K562 (cell line): ENCODE measurements at regions not wholly inside any gene's neighbourhood (a gene's known extent, or its start where the extent isn't known, plus 50 kb on each side); places are given as distances from the start of the nearest gene placed in this dataset.

Experiments
- ATAC-seq: fragments of 200-7000 bp; cut with Tn5 transposase; 3 replicates; pipeline ENCODE4 v1.9.1; 2020; ENCODE audit warnings: moderate library complexity
- BruUV-seq: library from RNA; stranded (reverse); fragments of 400-500 nt; replicated peaks from 2 replicates; lab custom pipeline; 2021; lab: Mats Ljungman, UMichigan
- CTCF ChIA-PET: fragments of 300-600 bp; formaldehyde crosslinking; extraction: SDS; loops from one replicate; lab custom pipeline; 2021; ENCODE audit warnings: low intra/inter-chr PET ratio; lab: Yijun Ruan, JAX
- POLR2A ChIA-PET: fragments of 300-600, 350-650 bp; sonication (Branson Sonifier 250); formaldehyde crosslinking; extraction: SDS; loops from one replicate; lab custom pipeline; 2021; ENCODE audit warnings: antibody characterized with exemption, inconsistent platforms; lab: Yijun Ruan, JAX
- DNase-seq, 4 experiments: peaks; one replicate each; pipeline versions ENCODE4 v3.0.0 to v3.0.0-alpha.2; 2011 to 2018; ENCODE audit warnings: low spot score in 3 of 4, mixed read lengths in 3 of 4; ENCODE audit errors: extremely low read depth in 1 of 4
- FAIRE-seq: peaks from 2 replicates; lab custom pipeline; 2011; peaks lifted over from hg19 to GRCh38; lab: Jason Lieb, UNC
- H2AFZ ChIP-seq: 2 replicates; pipeline ENCODE4 v1.6.0; 2011; ENCODE audit warnings: low read depth, low read length, control low read depth, inconsistent platforms
- H3K27ac ChIP-seq: fragments of 200-600 bp; 3 replicates; pipeline ENCODE4 v1.8.0; 2011; ENCODE audit warnings: low read depth, mild to moderate bottlenecking, control low read depth, inconsistent platforms, low read length, moderate library complexity, mixed read lengths; ENCODE audit errors: extremely low read depth
- H3K27me3 ChIP-seq, 2 experiments: fragments of 300-600 bp in 1 of 2; 2 replicates in 1 of 2; 3 replicates in 1 of 2; pipeline versions ENCODE4 v1.6.0 to v1.8.0; 2011; ENCODE audit warnings: inconsistent platforms in 2 of 2, low read length in 2 of 2, mild to moderate bottlenecking in 1 of 2, mixed read lengths in 1 of 2, moderate library complexity in 1 of 2; ENCODE audit not compliant: control insufficient read depth in 2 of 2, insufficient read depth in 2 of 2
- H3K36me3 ChIP-seq: fragments of 300-600 bp; 3 replicates; pipeline ENCODE4 v1.8.0; 2011; ENCODE audit warnings: mild to moderate bottlenecking, low read length, inconsistent platforms; ENCODE audit not compliant: control insufficient read depth, insufficient read depth
- H3K4me1 ChIP-seq, 2 experiments: fragments of 200-600 bp in 1 of 2; replicated peaks in 1 of 2; 2 replicates in 1 of 2; 3 replicates in 1 of 2; pipeline versions ENCODE4 v1.5.1 to v1.8.0; 2011; ENCODE audit warnings: inconsistent platforms in 2 of 2, low read length in 2 of 2, mild to moderate bottlenecking in 1 of 2, mixed read lengths in 1 of 2, moderate library complexity in 1 of 2; ENCODE audit not compliant: control insufficient read depth in 2 of 2, insufficient read depth in 2 of 2
- H3K4me2 ChIP-seq: 2 replicates; pipeline ENCODE4 v1.6.1; 2011; ENCODE audit warnings: low read length, control low read depth, inconsistent platforms, mixed read lengths; ENCODE audit not compliant: insufficient read depth
- H3K4me3 ChIP-seq: fragments of 200-600 bp; sonication (generic), shearing (Covaris generic); 2 replicates; pipeline ENCODE4 v1.5.1; 2016; ENCODE audit warnings: control low read depth, inconsistent platforms
- H3K79me2 ChIP-seq: fragments of 200-600 bp; 3 replicates; pipeline ENCODE4 v1.8.0; 2011; ENCODE audit warnings: low read length, inconsistent platforms; ENCODE audit not compliant: control insufficient read depth, insufficient read depth
- H3K9ac ChIP-seq, 2 experiments: 2 replicates each; pipeline versions ENCODE4 v1.6.0 to v1.6.1; 2011; ENCODE audit warnings: low read depth in 2 of 2, low read length in 2 of 2, control low read depth in 1 of 2, inconsistent platforms in 1 of 2, mild to moderate bottlenecking in 1 of 2, mixed read lengths in 1 of 2; ENCODE audit not compliant: insufficient read depth in 1 of 2
- H3K9me1 ChIP-seq: one replicate; pipeline ENCODE4 v1.6.0; 2011; ENCODE audit warnings: inconsistent platforms, mild to moderate bottlenecking, low read length, moderate library complexity; ENCODE audit not compliant: control insufficient read depth, insufficient read depth
- H3K9me3 ChIP-seq: replicated peaks from 2 replicates; pipeline ENCODE4 v1.5.1; 2011; ENCODE audit warnings: low read depth, low read length, inconsistent platforms; ENCODE audit not compliant: control insufficient read depth, insufficient read depth
- H4K20me1 ChIP-seq: replicated peaks from 2 replicates; pipeline ENCODE4 v1.6.1; 2011; ENCODE audit warnings: low read length, inconsistent platforms, mixed read lengths; ENCODE audit not compliant: control insufficient read depth, insufficient read depth
- CBX1 ChIP-seq: sonication (generic); IDR thresholded peaks from 2 replicates; pipeline ENCODE4 v1.6.1; 2016; ENCODE audit warnings: antibody characterized with exemption, low read depth, mild to moderate bottlenecking
- CEBPB ChIP-seq: fragments of 450-650 bp; IDR thresholded peaks from 2 replicates; pipeline ENCODE4 v1.6.1; 2016; ENCODE audit warnings: missing genetic modification characterization, missing compliant biosample characterization
- HDAC2 ChIP-seq: fragments of 450-650 bp; IDR thresholded peaks from 2 replicates; pipeline ENCODE4 v1.6.1; 2016; ENCODE audit warnings: mild to moderate bottlenecking
- KAT2B ChIP-seq: IDR thresholded peaks from one replicate; pipeline ENCODE4 v1.6.1; 2012; ENCODE audit warnings: low read depth, mild to moderate bottlenecking, control low read depth, inconsistent platforms, low read length, moderate library complexity
- L3MBTL2 ChIP-seq: fragments of 450-650 bp; IDR thresholded peaks from 2 replicates; pipeline ENCODE4 v1.6.1; 2016; ENCODE audit warnings: mild to moderate bottlenecking, moderate library complexity
- MAFK ChIP-seq: IDR thresholded peaks from 2 replicates; pipeline ENCODE4 v1.6.1; 2011; ENCODE audit warnings: low read length, improper control_type of control experiment
- NFATC3 ChIP-seq: fragments of 450-650 bp; IDR thresholded peaks from 2 replicates; pipeline ENCODE4 v1.6.1; 2017; ENCODE audit warnings: mild to moderate bottlenecking
- RHOXF2B ChIP-seq: fragments of 250-450 bp; sonication (Bioruptor Pico); conservative IDR thresholded peaks from 2 replicates; pipeline ENCODE4 v1.5.1; 2021
- ZNF133 ChIP-seq: fragments of 250-450 bp; sonication (Bioruptor Pico); IDR thresholded peaks from 2 replicates; pipeline ENCODE4 v1.4.0; 2020; ENCODE audit warnings: mild to moderate bottlenecking
- ZNF551 ChIP-seq: fragments of 250-450 bp; sonication (Bioruptor Pico); IDR thresholded peaks from 2 replicates; pipeline ENCODE4 v1.5.0; 2021; ENCODE audit warnings: mild to moderate bottlenecking, moderate library complexity
- ZNF740 ChIP-seq, 3 experiments: fragments of 200-800 bp in 1 of 3; sonication (Bioruptor generic) in 1 of 3; sonication (generic) in 1 of 3; formaldehyde crosslinking in 1 of 3; IDR thresholded peaks; 2 replicates each; pipeline versions ENCODE4 v1.6.1 to v1.8.0; 2016 to 2022; ENCODE audit warnings: mild to moderate bottlenecking in 2 of 3, missing compliant biosample characterization in 2 of 3, missing genetic modification characterization in 2 of 3, missing genetic modification reagents in 1 of 3
- WGBS: fragments of 100-300 bp; shearing (Covaris generic); methylation state at CpG from one replicate; pipeline ENCODE4 v1.1.6; 2016; ENCODE audit warnings: low coverage, mixed read lengths; ENCODE audit not compliant: insufficient coverage; ENCODE audit errors: missing lambda C conversion rate; 5-methylcytosine and 5-hydroxymethylcytosine counted together
- in situ Hi-C: fragments of 300-500 bp; cut with MboI; formaldehyde crosslinking; loops from 4 replicates; pipeline ENCODE4 v1.15.0; 2018; ENCODE audit warnings: inconsistent platforms, mixed read lengths
- intact Hi-C: fragments of 100-400 bp; cut with micrococcal nuclease; formaldehyde crosslinking; loops from 2 replicates; pipeline ENCODE4 v1.14.2; 2022

- Histone ChIP-seq H3K4me2 (no peak overlapping the region), H3K4me1 (no peaks in the 10 kb centered on the region), H3K9ac (no peak overlapping the region), H2AFZ (no peak overlapping the region), H3K4me3 (no peak overlapping the region), H4K20me1 (no peaks in the 10 kb centered on the region), H3K27me3 (peaks cover 3 to 5% of the 10 kb centered on the region in 2 experiments; a peak in 3 of 5 replicates), H3K27ac (no peak overlapping the region), H3K36me3 (no peaks in the 10 kb centered on the region), H3K9me3 (no peaks in the 10 kb centered on the region), H3K9me1 (no peaks in the 10 kb centered on the region), H3K79me2 (no peaks in the 10 kb centered on the region)
- CTCF ChIA-PET, result no interaction called here
- TF ChIP-seq L3MBTL2 (0 out of 2 replicates have a peak, but pooled peaks have one; percentile 20), ZNF551 (CRISPR knock-in tag) (no peak), CEBPB (peak; percentile 37; the same call in 1 of the 2 replicates), ZNF740 (CRISPR knock-in tag; IDR thresholded peaks at IDR 0.05) (no peak), ZNF740 (tag; IDR thresholded peaks at IDR 0.05) (no peak), KAT2B (no peak), RHOXF2B (CRISPR knock-in tag) (no peak), MAFK (no peak), CBX1 (no peak), HDAC2 (no peak), NFATC3 (no peak), ZNF133 (CRISPR knock-in tag) (no peak)
- FAIRE-seq, result no peak
- intact Hi-C loops, result no loop called here
- no peak for DNase-seq
- peak; percentile 21; the same call in 1 of the 3 replicates for ATAC-seq
- in situ Hi-C loops, result no loop called here
- WGBS, result 41% methylated on average over 3 of the region's 3 CpGs
- POLR2A ChIA-PET, result no interaction called here
- no TSS peak for BruUV-seq
Measured at GRCh38 chr2:175445281-175445680, 263.8 kb upstream of the ATP5MC3 start.
